ENCODE measurements at regions not wholly inside any gene's neighbourhood (a gene's known extent, or its start where the extent isn't known, plus 50 kb on each side); places are given as distances from the start of the nearest gene placed in this dataset.

DNA sequence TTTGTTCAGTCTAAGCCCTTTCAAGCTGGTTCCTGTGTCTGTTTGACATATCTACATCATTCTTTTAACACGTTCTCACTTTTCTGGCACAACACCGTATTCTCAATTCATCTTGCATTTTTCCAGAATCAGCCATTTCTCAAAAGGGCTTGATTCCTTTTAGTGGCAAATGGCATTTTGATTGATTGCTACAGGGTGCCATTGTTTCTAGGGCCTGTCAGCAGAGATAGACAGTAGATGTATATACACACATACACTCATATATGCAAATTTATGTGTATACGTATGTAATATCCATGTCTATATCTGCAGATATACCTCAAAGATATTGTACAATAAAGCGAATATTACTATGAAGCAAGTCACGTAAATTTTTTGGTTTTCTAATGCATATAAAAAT, 367.9 kb upstream of the TNP1 start:
- DNase-seq (ENCODE audit: low spot score) = no peak

DNA sequence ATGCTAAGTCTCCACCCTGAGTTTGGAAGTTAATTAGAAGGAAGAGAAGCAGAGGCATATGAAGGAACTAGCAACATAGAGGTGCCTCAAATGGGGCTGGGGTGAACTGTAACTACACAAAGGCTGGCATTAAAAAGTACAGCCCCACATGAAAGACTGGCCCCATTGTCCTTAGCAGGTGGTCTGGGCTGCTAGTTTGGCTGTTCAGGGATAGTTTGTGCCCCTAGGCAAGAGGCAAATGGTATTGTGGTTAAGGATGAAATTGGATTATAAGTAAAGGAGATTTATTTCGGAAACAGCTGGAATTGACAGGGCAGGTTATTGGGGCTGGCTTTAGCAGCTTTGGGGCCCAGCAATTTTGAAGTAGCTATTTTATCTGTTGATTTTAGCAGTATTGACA, 365.7 kb upstream of the TNP1 start:
- no peak for DNase-seq (ENCODE audit: low spot score)

DNA sequence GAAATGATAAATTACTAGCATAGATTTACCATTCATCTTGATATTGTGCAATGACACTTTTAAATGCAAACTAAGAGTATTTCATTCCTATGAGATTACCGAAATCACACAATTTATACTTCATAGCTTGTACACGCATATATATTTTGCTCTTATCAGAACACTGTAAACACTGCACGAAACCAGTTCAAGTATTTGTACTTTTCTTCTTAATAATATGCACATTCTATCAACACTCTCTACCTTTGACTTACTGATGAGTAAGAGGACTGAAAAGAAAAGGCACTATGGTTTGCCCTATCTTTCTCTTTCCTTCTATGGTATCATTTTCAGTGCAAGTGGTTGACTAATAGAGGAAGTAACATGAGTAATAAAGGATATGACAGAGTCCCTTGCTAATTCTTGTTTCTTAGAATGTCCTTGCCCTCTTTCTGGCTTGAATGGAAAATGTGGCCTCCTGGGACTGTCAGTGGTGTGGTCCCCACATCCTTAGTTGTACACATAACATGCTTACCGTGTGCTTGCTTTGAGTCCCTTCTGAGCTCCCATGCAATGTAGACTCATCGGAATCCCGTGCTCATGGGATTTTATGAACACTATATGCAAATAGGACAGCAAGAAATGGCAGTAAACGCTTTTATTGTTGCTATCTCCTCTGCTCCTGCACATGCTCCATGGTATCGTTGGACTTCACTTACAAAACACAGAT, 363.5 kb upstream of the TNP1 start:
- DNase-seq (ENCODE audit: low spot score) = peak; percentile 40

DNA sequence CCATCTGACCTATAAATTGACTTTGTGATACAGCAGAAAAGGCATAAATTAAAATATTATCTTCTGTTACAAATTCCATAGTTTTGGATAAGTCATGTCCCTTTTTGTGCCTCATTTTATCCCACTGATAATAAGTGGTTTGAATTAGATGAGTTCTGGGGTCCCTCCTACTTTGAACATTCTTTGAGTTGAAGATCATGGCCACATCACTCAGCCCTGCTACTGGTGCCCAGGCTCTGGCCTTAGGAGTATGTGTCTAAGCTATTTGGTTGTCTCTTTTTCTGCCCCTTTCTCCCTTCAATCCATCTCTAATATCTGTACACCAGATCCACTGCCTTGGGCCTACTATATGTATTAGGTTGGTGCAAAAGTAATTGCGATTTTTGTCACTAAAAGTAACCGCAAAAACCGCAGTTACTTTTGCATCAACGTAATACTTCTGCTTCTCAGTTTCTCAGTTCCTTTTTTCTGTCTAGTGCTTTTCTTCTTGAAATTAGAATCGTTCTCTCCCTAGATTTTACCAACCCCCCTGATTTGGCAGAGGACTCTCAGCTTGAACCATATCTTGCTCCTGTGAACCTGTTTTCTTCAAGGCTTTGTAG, 362.5 kb upstream of the TNP1 start:
- peak; percentile 22 for DNase-seq (ENCODE audit: low spot score)

DNA sequence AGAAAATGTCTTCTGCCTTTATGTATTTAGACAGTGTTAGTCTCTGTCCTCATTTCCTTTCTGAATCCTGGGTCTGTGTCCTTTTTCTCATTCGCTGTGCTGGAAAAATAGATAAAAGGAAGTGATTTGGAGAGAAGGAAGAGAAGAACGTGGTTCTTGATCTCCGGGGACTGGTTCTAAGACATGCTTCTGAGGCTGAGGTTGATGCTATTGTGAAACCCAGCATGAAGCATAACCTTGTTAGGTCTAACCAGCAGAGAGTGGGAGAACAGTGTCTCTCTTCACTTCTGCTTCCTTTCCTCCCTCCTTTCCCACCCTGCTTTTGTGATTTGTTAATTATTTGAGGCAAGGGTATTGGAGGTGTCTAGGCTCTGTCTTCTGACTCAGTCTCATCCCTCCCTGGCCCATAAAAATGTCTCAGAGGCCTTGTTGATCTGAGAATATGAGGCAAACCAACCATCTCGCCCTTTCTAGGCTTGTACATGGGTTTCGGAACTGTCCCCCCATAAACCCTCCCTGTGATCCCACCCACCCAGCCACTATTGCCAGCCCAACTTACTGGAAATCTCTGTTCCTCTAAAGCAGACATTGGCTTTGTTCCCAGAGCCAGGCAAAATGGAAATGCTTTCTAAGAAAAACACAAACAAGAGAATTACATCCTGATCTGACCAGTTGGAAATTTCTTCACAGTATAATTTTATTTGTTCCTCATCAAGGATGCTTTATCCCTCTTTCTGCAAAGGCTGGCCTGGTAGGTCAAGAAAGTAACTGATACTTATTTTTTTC, 360.6 kb upstream of the TNP1 start:
- no peak for DNase-seq (ENCODE audit: low spot score)

DNA sequence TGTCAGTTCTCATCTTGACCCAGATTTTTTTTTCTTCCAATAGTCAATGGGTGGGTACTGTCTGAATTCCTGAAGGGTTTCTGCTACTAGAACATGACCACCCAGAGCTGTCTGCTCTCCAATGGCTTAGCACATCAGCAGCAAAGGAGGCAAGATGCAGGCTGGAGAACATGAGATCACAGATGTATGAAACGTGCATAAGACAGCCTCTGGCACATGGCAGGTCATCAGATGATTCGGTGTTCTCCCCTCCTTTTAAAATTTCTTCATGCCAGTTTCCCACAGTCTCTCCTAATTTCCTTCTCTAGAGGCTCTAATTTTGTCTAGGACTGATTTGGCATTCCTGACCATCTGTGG, 359.3 kb upstream of the TNP1 start:
- no peak for DNase-seq (ENCODE audit: low spot score)

DNA sequence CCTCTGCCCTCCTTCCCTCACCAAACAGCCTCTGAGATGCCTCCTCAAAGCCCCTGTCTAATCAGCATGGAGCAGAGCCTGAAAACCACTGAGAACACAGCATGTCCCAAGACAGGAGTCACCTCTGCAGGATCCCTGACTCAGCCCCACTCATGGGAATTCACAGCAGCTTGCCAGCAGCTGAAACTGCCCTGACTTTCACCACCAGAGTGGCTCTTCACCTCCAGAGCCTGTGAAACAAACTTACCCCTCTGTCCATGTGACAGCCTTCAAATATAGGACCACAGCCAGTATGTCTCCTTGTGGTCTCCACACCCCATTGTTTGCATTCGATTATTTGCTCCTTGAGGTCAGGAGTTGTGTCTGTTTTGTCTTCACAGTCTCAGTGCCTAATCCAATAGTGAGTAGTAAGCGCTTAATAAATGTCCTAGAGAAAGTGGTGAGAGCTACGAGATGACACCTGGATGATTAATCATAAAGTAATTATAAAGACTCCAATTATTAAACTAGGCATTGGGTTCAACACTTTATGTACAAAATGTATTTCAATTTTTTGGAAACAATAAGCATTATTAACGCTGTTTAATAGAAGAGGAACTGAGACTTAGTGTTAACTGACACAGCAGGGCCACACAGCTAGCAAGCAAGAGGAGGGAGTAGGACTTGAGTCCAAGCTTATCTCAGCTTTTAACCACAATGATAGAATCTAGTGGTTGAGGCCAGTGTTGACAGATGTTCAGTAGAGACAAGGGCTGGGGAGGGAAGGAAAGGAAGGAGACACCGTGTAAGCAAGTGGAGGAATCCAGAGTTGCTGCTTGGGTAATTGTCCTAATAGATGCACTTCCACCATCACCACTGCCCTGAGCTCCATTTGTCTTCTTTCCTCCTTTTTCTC, 358.7 kb upstream of the TNP1 start:
- DNase-seq (ENCODE audit: low spot score) = no peak

DNA sequence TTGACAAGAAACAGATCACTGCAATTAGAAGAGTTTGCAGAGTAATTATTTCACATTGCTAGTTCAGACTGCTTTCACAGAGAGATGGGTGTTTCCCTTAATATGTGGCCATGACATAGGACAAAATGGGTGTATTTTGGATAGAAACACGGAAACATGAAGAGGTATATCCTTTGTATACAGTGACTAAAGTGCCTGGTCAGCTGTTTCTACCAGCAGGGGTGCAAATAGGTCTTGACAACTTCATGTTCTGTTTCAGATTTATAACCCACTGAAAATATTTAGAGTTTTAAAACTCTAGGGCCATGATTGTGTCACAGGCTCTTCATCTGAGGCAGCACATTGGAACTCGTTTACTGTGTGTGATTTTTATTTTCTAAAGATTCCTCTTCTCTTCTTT, 357.1 kb upstream of the TNP1 start:
- DNase-seq (ENCODE audit: low spot score) = no peak

DNA sequence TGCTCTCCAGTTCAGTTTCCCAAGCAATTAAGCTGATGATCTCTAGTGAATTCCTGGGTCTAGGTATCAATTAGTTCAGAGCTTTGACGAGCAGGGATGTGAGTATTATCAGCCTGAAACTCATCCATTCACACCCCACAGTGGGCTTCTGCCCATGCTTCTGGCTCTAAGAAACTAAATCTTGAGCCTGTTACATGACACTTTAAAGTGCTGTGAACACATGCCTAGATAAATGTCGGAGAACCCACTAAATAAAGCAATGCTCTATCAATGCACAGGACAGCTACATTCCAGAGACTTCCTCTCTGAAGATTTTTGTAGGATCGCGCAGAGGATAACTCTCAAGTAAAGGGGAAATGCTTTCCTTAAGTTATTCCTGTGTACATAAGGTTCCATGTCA, 356.5 kb upstream of the TNP1 start:
- DNase-seq (ENCODE audit: low spot score) = no peak

DNA sequence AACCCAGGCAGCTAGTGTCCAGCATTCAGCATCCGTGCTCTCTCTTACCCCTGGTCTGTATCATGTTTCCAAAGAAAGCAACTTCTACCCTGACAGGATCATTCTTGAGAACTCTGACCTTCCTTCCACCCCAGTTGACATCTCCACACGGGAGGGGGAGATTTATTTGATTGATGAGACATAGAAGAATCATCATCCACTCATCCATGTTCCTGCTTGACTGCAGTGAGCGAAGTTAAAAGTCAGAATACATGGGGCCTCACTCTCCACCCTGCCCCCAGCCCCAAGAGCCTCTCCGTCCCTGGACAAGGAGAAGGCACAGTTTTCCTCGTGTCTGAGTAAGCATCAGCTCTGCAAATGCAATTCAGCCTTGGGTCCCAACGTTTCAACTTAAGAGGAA, 356.0 kb upstream of the TNP1 start:
- DNase-seq (ENCODE audit: low spot score) = no peak

DNA sequence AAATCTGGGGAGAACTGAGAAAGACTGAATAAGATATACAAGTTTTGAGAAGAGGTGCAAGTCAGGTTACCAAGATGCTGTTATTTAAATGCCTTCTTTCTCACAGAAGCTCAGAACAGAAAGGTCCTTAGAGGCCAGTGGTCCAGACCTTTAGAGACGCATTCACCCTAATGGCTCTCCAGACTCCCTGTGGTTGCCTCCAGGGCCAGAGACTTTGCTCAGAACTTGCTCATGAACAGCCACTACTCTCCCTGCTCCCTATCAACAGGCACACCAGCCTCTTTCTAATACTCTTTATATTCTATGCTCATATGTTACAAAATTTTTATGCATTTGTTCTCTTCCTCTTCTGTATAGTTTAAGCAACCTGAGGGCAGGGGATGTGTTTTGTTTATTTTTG, 349.0 kb upstream of the TNP1 start:
- DNase-seq (ENCODE audit: low spot score) = no peak

DNA sequence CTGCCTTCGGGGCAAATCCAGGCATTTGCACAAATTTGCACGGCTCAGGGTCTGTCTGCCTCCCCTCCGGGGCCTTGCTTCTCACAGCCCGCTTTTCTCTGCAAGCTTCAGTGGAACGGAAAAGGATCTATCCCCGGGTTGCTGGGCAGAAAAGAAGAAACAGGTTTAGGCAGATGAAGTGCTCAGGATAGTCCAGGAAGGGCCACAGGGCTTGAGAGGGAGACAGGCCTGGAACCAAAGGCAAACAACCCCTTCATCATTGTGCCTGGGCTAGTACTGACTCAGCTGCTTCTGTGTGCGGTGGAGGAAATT, 347.8 kb upstream of the TNP1 start:
- DNase-seq (ENCODE audit: low spot score) = no peak

DNA sequence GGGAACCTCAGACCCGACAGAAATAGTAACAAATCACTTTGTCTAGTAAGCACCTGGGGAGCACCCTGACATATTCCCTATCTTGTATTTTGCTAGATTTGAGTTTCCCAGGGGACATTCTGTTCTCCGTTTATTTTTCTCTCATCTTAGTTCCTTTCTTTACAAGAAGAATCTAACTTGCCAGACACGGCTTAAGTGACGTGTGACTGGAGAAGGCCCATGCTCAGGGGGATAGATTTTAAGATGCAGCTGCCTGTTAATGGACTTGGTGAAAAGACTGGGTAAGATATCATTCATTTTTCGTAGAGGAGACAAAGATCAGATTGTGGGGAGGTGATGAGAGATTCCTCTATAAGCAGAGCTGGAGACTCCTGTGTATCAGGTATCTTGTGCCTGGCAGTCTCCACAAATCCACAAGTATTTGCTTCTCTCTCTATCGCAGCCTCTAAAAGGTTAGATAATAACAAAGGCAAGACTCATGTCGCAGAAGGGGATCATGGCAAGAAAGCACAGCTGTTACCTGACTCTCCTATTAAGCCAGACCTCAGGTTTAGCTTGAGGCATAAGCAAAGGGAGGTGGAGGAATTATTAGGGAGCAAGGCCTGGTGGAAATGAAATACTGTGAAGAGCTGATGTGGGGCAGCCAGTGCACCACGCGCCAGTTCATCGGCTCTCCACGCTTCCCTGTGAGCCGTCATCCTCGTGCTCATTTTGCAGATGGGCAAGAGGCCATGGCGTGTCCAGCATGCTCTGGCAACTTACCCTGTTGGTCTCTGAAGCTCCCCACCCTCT, 347.2 kb upstream of the TNP1 start:
- DNase-seq (ENCODE audit: low spot score) = no peak

DNA sequence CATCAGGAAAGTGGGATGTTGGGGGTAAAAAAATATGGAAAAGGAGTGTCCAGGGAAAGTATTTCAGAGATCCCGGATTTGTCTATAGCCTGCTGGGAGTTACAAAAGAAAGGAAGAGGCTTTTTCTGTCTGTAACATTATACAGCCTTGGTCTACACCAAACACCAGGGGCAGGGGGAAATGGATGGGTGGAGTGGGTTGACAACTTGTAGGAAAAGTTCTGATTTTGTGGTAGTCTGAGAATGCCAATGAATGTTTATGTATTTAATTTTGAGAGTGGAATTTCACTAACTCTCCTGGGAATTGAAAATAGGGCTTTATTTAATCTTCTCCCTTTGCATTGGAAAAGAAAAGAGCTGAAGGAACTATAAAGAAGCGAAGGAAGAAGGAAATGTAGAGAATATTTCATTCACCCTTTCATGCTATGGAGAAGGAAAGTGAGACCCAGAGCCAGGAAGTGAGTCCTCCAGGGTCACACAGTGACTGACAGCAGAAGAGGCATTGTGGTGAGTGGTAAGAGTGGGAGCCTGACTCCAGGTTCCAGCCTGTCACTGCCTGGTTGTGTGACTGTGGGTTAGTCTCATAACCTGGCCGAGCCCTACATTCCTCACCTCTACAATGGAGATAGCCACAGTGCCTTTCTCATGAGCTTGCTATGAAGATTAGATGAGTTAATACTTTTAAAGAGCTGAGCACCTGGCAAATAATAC, 346.3 kb upstream of the TNP1 start:
- DNase-seq (ENCODE audit: low spot score) = no peak

DNA sequence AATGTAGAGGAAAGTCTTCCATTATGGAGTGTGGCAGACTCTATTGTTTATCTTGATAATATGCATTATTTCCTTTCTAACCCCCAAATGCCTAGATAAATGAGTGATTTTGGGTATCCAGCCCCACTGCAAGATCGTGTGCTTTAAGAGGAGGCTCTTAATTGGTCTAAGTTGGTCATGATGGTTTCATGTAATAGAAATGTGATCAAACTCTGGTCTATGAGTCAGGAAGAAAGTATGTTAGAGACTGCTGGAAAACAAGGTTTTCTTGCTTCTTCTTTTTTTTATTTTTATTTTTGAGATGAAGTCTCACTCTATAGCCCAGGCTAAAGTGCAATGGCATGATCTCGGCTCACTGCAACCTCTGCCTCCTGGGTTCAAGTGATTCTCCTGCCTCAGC, 344.5 kb upstream of the TNP1 start:
- no peak for DNase-seq (ENCODE audit: low spot score)

DNA sequence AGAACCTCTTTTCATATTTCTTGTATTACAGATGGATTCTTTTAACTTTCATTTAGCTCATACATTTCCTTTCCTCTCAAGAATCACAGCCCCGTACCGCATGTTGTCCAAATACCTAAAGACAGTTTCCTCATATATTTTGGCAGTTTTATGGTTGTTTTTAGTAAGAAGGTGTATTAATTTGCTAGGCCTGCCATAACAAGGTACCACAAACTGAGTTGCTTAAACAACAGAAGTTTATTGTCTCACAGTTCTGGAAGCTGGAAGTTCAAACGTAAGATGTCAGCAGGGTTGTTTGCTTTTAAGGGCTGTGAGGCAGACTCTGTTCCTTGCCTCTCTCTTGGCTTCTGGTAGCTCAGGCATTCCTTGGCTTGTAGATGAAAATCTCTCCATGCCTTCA, 343.2 kb upstream of the TNP1 start:
- DNase-seq (ENCODE audit: low spot score) = no peak

DNA sequence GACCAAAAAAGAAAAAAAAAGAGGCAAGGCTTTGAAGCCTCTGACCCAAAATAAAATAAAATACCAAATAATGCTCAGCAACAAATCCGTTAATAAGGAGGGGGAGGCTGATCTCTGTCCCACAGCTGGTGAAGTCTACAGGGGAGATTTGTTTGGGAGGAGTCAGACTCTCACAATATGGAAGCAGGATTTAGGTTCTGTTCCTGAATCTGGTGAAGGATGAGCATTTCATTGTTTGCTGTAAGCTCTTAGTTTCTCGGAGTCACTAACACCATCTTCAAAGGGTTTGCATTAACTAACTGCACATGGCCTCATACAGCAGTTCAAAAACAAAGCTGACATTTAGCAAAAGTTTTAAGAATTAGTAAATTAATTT, 339.4 kb upstream of the TNP1 start:
- DNase-seq (ENCODE audit: low spot score) = no peak

DNA sequence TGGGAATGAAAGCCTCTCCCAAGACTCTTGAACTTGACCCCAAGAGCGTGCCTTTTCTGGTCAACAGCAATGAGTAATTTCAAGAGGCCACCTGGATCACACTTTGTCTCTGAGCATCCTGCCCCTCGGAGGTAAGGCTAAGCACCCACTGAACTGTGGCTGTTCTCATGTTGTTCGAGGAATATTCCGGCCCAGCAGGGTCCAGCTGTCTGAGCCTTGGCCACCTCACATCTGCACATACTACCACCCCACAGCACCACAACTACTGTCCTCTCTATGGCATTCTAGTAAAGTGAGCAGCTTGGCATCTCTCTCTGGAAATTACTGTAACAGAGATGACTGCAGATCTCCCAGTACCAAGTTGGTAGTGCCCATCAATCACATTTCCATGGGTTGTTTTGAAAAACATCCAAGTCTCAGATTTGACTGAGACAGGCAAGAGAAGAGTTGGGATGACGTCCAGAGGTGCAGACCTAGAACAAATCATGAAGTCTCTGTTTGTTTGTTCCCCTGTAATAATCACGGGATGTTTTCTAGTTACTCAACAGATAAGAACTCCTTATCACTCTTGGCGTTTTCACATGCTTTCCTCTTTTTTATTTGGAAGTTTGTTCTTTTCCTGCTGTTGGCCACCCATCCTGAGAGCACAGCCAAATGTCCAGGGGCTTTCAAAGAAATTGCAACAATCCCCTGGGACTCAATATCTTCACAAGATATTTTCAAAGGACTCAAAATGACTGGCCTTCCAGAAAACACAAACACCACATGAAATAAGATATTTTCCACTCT, 336.0 kb upstream of the TNP1 start:
- no peak for DNase-seq (ENCODE audit: low spot score)

DNA sequence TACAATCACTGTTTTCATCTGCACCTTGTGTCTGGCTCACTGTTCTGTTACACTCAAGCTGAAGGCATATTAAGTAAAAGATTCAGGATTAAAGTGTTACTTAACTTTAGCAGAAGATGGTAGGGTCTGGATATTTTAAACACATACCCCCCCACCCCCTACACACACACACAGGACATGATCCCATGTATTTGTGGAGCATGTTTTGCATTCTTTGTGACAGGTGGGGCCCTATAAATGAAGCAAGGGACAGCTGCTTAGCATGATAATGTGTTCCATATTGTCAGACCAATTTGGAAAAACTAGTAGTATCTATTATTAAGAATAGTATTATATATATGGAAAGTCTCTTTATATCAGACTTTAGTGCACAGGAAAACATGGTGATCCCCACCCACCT, 335.2 kb upstream of the TNP1 start:
- DNase-seq (ENCODE audit: low spot score) = no peak
